OCI-LY3 (cell line): ENCODE measurements at regions not wholly inside any gene's neighbourhood (a gene's known extent, or its start where the extent isn't known, plus 50 kb on each side); places are given as distances from the start of the nearest gene placed in this dataset.

Source experiments
- EZH2phosphoT487 ChIP-seq: fragments of 200-600 bp; shearing (Covaris generic); IDR thresholded peaks from 2 replicates; pipeline ENCODE4 v1.6.1; 2018; ENCODE audit warnings: antibody characterized with exemption, mixed run types, low read depth
- TF ChIP-seq, protein P1 (sequence below): fragments of 200-600, 300-600 bp; sonication (generic); IDR thresholded peaks from 2 replicates; pipeline ENCODE4 v1.5.1; 2014; ENCODE audit warnings: antibody characterized with exemption, low read length, low read depth

DNA sequence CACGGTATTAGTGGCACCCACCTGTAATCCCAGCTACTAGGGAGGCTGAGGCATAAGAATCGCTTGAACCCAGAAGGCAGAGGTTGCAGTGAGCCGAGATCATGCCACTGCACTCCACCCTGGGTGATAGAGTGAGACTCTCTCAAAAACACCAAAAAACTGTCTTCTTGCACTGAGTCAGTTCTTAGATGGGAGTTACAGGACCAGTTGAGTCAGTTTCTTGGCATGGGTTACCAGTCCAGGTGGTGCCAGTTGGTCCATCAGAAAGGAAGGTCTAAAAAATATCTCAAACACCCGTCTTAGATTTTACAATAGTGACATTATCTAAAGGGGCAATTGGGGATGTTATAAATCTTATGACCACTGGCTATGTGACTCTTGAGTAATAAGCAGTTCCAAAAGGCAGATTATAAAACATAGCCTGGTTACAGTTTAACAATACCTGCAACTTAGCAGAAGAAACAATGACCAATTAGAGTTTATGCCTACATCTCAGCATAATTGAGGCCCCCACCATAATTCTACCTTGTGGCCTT is 206.9 kb upstream of the FGGY start:
- TF ChIP-seq, protein P1, sequence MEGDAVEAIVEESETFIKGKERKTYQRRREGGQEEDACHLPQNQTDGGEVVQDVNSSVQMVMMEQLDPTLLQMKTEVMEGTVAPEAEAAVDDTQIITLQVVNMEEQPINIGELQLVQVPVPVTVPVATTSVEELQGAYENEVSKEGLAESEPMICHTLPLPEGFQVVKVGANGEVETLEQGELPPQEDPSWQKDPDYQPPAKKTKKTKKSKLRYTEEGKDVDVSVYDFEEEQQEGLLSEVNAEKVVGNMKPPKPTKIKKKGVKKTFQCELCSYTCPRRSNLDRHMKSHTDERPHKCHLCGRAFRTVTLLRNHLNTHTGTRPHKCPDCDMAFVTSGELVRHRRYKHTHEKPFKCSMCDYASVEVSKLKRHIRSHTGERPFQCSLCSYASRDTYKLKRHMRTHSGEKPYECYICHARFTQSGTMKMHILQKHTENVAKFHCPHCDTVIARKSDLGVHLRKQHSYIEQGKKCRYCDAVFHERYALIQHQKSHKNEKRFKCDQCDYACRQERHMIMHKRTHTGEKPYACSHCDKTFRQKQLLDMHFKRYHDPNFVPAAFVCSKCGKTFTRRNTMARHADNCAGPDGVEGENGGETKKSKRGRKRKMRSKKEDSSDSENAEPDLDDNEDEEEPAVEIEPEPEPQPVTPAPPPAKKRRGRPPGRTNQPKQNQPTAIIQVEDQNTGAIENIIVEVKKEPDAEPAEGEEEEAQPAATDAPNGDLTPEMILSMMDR: no peak
- no peak for TF ChIP-seq EZH2phosphoT487
